RWPE1 (cell line): ENCODE measurements at regions not wholly inside any gene's neighbourhood (a gene's known extent, or its start where the extent isn't known, plus 50 kb on each side); places are given as distances from the start of the nearest gene placed in this dataset.

Experiments
- CTCF ChIA-PET: fragments of 350-600 bp; sonication (Branson Sonifier 250); formaldehyde crosslinking; extraction: SDS; loops from one replicate; lab custom pipeline; 2021; lab: Yijun Ruan, JAX
- POLR2A ChIA-PET: fragments of 400-600 bp; formaldehyde crosslinking; extraction: SDS; loops from one replicate; lab custom pipeline; 2020; ENCODE audit warnings: antibody characterized with exemption; ENCODE audit not compliant: low non-redundant PET; lab: Yijun Ruan, JAX
- DNase-seq: peaks from one replicate; pipeline ENCODE4 v3.0.0; 2012; ENCODE audit warnings: low spot score
- H3K27ac ChIP-seq: fragments of 450-650 bp; 2 replicates; pipeline ENCODE4 v1.5.1; 2017
- CTCF ChIP-seq: fragments of 450-650 bp; conservative IDR thresholded peaks from 2 replicates; pipeline ENCODE4 v1.5.1; 2017; ENCODE audit warnings: low read depth, mild to moderate bottlenecking

- ChIA-PET POLR2A (no interaction called here), CTCF (interaction anchor here (0.7 kb wide), 2 partner anchors 9 to 57 kb away, joined by 3 to 8 read pairs; no protein-coding TSS in a partner anchor)
- no peak for DNase-seq
- no peak overlapping the region for H3K27ac ChIP-seq
- no peak for TF ChIP-seq CTCF
Observed at GRCh38 chr15:95911570-95912279, 418.8 kb upstream of the NR2F2 start.

GRCh38 chr15:95912280-95912625, 418.2 kb upstream of the NR2F2 start:
- no peak for TF ChIP-seq CTCF
- ChIA-PET POLR2A (no interaction called here), CTCF (interaction anchor here (0.6 to 0.7 kb wide), 3 partner anchors 9 to 139 kb away, joined by 3 to 8 read pairs (median 3); no protein-coding TSS in a partner anchor)
- no peak for DNase-seq
- no peak overlapping the region for H3K27ac ChIP-seq

GRCh38 chr15:95912728-95913127, 417.8 kb upstream of the NR2F2 start:
- H3K27ac ChIP-seq: no peak overlapping the region
- POLR2A ChIA-PET: no interaction called here
- DNase-seq: no peak

GRCh38 chr15:95916568-95916967, 413.9 kb upstream of the NR2F2 start:
- CTCF ChIA-PET: interaction anchor here (0.6 kb wide), 1 partner anchor 12 kb away, joined by 3 read pairs; no protein-coding TSS in a partner anchor

More at GRCh38 chr15:95912728-95913127, 417.8 kb upstream of the NR2F2 start:
- TF ChIP-seq CTCF: no peak
- CTCF ChIA-PET: interaction anchor here (0.6 kb wide), 1 partner anchor 140 kb away, joined by 3 read pairs; no protein-coding TSS in a partner anchor

GRCh38 chr15:95918525-95918924, 412.0 kb upstream of the NR2F2 start:
- POLR2A ChIA-PET: no interaction called here
- CTCF ChIA-PET: no interaction called here
- TF ChIP-seq CTCF: no peak
- no peak for DNase-seq
- no peak overlapping the region for H3K27ac ChIP-seq

More at GRCh38 chr15:95916568-95916967, 413.9 kb upstream of the NR2F2 start:
- no peak for DNase-seq
- H3K27ac ChIP-seq: no peak overlapping the region
- TF ChIP-seq CTCF: no peak
- POLR2A ChIA-PET: no interaction called here

- H3K27ac ChIP-seq: no peak overlapping the region
- ChIA-PET POLR2A (no interaction called here), CTCF (no interaction called here)
- TF ChIP-seq CTCF: no peak
- DNase-seq: no peak
Observed at GRCh38 chr15:95919460-95919859, 411.0 kb upstream of the NR2F2 start.
